IMR-90 (cell line): ENCODE measurements at regions not wholly inside any gene's neighbourhood (a gene's known extent, or its start where the extent isn't known, plus 50 kb on each side); places are given as distances from the start of the nearest gene placed in this dataset.

Experiments used
- ATAC-seq: fragments of 200-7000 bp; cut with Tn5 transposase; 2 replicates; pipeline ENCODE4 v1.9.1; 2020; ENCODE audit warnings: low read depth, mild to moderate bottlenecking, moderate library complexity
- BruUV-seq: library from RNA; stranded (reverse); fragments of 400-500 nt; replicated peaks from 2 replicates; lab custom pipeline; 2021; lab: Mats Ljungman, UMichigan
- CTCF ChIA-PET: fragments of 300-600 bp; formaldehyde crosslinking; extraction: SDS; loops from one replicate; lab custom pipeline; 2021; ENCODE audit warnings: antibody characterized with exemption; lab: Yijun Ruan, JAX
- POLR2A ChIA-PET: fragments of 300-600 bp; sonication (Branson Sonifier 250); formaldehyde crosslinking; loops from one replicate; lab custom pipeline; 2022; ENCODE audit warnings: antibody characterized with exemption; ENCODE audit not compliant: unreplicated experiment; lab: Charles Lee
- DNase-seq: peaks from one replicate; pipeline ENCODE4 v3.0.0; 2013
- H2AFZ ChIP-seq: replicated peaks from 2 replicates; pipeline ENCODE3; 2013; ENCODE audit warnings: low read length, mild to moderate bottlenecking; ENCODE audit not compliant: poor library complexity
- H2AK5ac ChIP-seq: 2 replicates; pipeline ENCODE4 v1.6.1; 2013; ENCODE audit warnings: low read depth, low read length, inconsistent platforms
- H2AK9ac ChIP-seq: replicated peaks from 2 replicates; pipeline ENCODE3; 2013; ENCODE audit warnings: mild to moderate bottlenecking, low read depth, low read length, moderate library complexity; ENCODE audit not compliant: poor library complexity
- H2BK120ac ChIP-seq: 2 replicates; pipeline ENCODE4 v1.6.1; 2013; ENCODE audit warnings: low read depth, low read length, inconsistent platforms
- H2BK15ac ChIP-seq: 3 replicates; pipeline ENCODE4 v1.6.1; 2013; ENCODE audit warnings: low read depth, low read length, inconsistent platforms
- H2BK20ac ChIP-seq: 2 replicates; pipeline ENCODE4 v1.6.1; 2013; ENCODE audit warnings: low read depth, mild to moderate bottlenecking, inconsistent platforms, low read length, moderate library complexity
- H2BK5ac ChIP-seq: 2 replicates; pipeline ENCODE4 v1.6.1; 2013; ENCODE audit warnings: mild to moderate bottlenecking, low read depth, low read length, inconsistent platforms; ENCODE audit not compliant: poor library complexity, severe bottlenecking
- H3K14ac ChIP-seq: replicated peaks from 2 replicates; pipeline ENCODE4 v1.6.1; 2013; ENCODE audit warnings: low read depth, low read length, inconsistent platforms
- H3K18ac ChIP-seq: 2 replicates; pipeline ENCODE4 v1.6.1; 2013; ENCODE audit warnings: low read depth, low read length, control low read depth
- H3K23ac ChIP-seq: 2 replicates; pipeline ENCODE4 v1.6.1; 2013; ENCODE audit warnings: low read depth, low read length, inconsistent platforms
- H3K27ac ChIP-seq: 2 replicates; pipeline ENCODE4 v1.5.1; 2013; ENCODE audit warnings: mild to moderate bottlenecking, control low read depth, low read length; ENCODE audit not compliant: insufficient read depth
- H3K27me3 ChIP-seq: 2 replicates; pipeline ENCODE4 v1.6.1; 2013; ENCODE audit warnings: low read length; ENCODE audit not compliant: control insufficient read depth, insufficient read depth
- H3K36me3 ChIP-seq: 2 replicates; pipeline ENCODE4 v1.6.1; 2013; ENCODE audit warnings: low read length, mixed read lengths; ENCODE audit not compliant: control insufficient read depth, insufficient read depth
- H3K4ac ChIP-seq: 2 replicates; pipeline ENCODE4 v1.6.1; 2013; ENCODE audit warnings: low read depth, low read length, inconsistent platforms
- H3K4me1 ChIP-seq: 2 replicates; pipeline ENCODE4 v1.6.1; 2013; ENCODE audit warnings: low read length, mixed read lengths; ENCODE audit not compliant: control insufficient read depth, insufficient read depth
- H3K4me2 ChIP-seq: 2 replicates; pipeline ENCODE4 v1.6.1; 2013; ENCODE audit warnings: low read depth, mild to moderate bottlenecking, control low read depth, low read length, moderate library complexity
- H3K4me3 ChIP-seq: 2 replicates; pipeline ENCODE4 v1.5.1; 2013; ENCODE audit warnings: low read depth, mild to moderate bottlenecking, control low read depth, low read length, moderate library complexity; ENCODE audit not compliant: insufficient read depth
- H3K56ac ChIP-seq: 2 replicates; pipeline ENCODE4 v1.6.1; 2013; ENCODE audit warnings: low read length, inconsistent platforms; ENCODE audit not compliant: insufficient read depth; ENCODE audit errors: extremely low read depth
- H3K79me1 ChIP-seq, 2 experiments: 2 replicates each; pipeline ENCODE4 v1.6.1; 2013; ENCODE audit warnings: low read length in 2 of 2, inconsistent platforms in 1 of 2, low read depth in 1 of 2
- H3K9ac ChIP-seq: 2 replicates; pipeline ENCODE4 v1.6.1; 2013; ENCODE audit warnings: low read depth, low read length, control low read depth
- H3K9me1 ChIP-seq: 2 replicates; pipeline ENCODE4 v1.6.1; 2013; ENCODE audit warnings: low read length, inconsistent platforms; ENCODE audit not compliant: insufficient read depth
- H3K9me3 ChIP-seq: 2 replicates; pipeline ENCODE4 v1.6.1; 2013; ENCODE audit warnings: low read length; ENCODE audit not compliant: control insufficient read depth, insufficient read depth
- H4K20me1 ChIP-seq: 2 replicates; pipeline ENCODE4 v1.6.1; 2013; ENCODE audit warnings: low read length, inconsistent platforms; ENCODE audit not compliant: insufficient read depth
- H4K5ac ChIP-seq: 2 replicates; pipeline ENCODE4 v1.6.1; 2013; ENCODE audit warnings: mild to moderate bottlenecking, low read depth, low read length, control low read depth
- H4K8ac ChIP-seq, 2 experiments: 2 replicates each; pipeline ENCODE4 v1.6.1; 2013; ENCODE audit warnings: low read depth in 2 of 2, low read length in 2 of 2, control low read depth in 1 of 2, inconsistent platforms in 1 of 2
- H4K91ac ChIP-seq: 2 replicates; pipeline ENCODE4 v1.6.1; 2013; ENCODE audit warnings: low read depth, low read length, inconsistent platforms; ENCODE audit not compliant: insufficient read depth
- BHLHE40 ChIP-seq: fragments of 150-350 bp; IDR thresholded peaks from 2 replicates; pipeline ENCODE4 v1.6.1; 2016; ENCODE audit warnings: mild to moderate bottlenecking, low read depth, low read length
- CEBPB ChIP-seq: IDR thresholded peaks from 2 replicates; pipeline ENCODE4 v1.6.1; 2012; ENCODE audit warnings: low read depth, low read length, improper control_type of control experiment
- CHD1 ChIP-seq: IDR thresholded peaks from 2 replicates; pipeline ENCODE4 v1.6.1; 2012; ENCODE audit warnings: low read depth, low read length, improper control_type of control experiment
- FOS ChIP-seq: fragments of 150-350 bp; IDR thresholded peaks from 2 replicates; pipeline ENCODE4 v1.6.1; 2016; ENCODE audit warnings: low read depth, low read length
- MAFK ChIP-seq: IDR thresholded peaks from 2 replicates; pipeline ENCODE4 v1.6.1; 2012; ENCODE audit warnings: low read depth, low read length, improper control_type of control experiment
- MAZ ChIP-seq: IDR thresholded peaks from 2 replicates; pipeline ENCODE4 v1.6.1; 2012; ENCODE audit warnings: low read depth, mild to moderate bottlenecking, low read length, improper control_type of control experiment, moderate library complexity, borderline replicate concordance
- MXI1 ChIP-seq: IDR thresholded peaks from 2 replicates; pipeline ENCODE4 v1.6.1; 2012; ENCODE audit warnings: low read depth, mild to moderate bottlenecking, low read length, moderate library complexity, borderline replicate concordance
- NFE2L2 ChIP-seq: fragments of 150-350 bp; IDR thresholded peaks from 2 replicates; pipeline ENCODE4 v1.6.1; 2016; ENCODE audit warnings: low read depth, mild to moderate bottlenecking, low read length
- POLR2A ChIP-seq: IDR thresholded peaks from 2 replicates; pipeline ENCODE4 v1.6.1; 2012; ENCODE audit warnings: mild to moderate bottlenecking, low read depth, low read length
- RAD21 ChIP-seq: IDR thresholded peaks from 2 replicates; pipeline ENCODE4 v1.6.1; 2012; ENCODE audit warnings: low read length, improper control_type of control experiment
- RCOR1 ChIP-seq: IDR thresholded peaks from 2 replicates; pipeline ENCODE4 v1.6.1; 2012; ENCODE audit warnings: mild to moderate bottlenecking, low read length, improper control_type of control experiment; ENCODE audit not compliant: insufficient replicate concordance
- RFX5 ChIP-seq: IDR thresholded peaks from 2 replicates; pipeline ENCODE4 v1.8.0; 2012; ENCODE audit warnings: low read depth, mild to moderate bottlenecking, low read length, moderate library complexity
- SMC3 ChIP-seq: fragments of 150-350 bp; IDR thresholded peaks from 2 replicates; pipeline ENCODE4 v1.6.1; 2016; ENCODE audit warnings: low read depth, mild to moderate bottlenecking, antibody characterized with exemption, low read length, moderate library complexity
- WGBS, 2 experiments: methylation state at CpG; one replicate each; pipeline versions ENCODE4 v1.1.5 to v1.1.7; 2013; ENCODE audit warnings: missing lambda C conversion rate in 2 of 2; ENCODE audit not compliant: insufficient read length in 1 of 2; ENCODE audit errors: extremely low coverage in 2 of 2; 5-methylcytosine and 5-hydroxymethylcytosine counted together
- dilution Hi-C: fragments of 300-500 bp; cut with HindIII; formaldehyde crosslinking; loops from one replicate; pipeline ENCODE4 v1.14.3; 2018; ENCODE audit warnings: low sequenced_read_pairs; ENCODE audit not compliant: unreplicated experiment
- in situ Hi-C: fragments of 300-500 bp; cut with MboI; formaldehyde crosslinking; loops from 3 replicates; pipeline ENCODE4 v1.14.3; 2019; ENCODE audit warnings: low sequenced_read_pairs, inconsistent platforms, mixed read lengths
- intact Hi-C: fragments of 100-400 bp; cut with micrococcal nuclease; formaldehyde crosslinking; loops from 2 replicates; pipeline ENCODE4 v1.10.0; 2022
- TF ChIP-seq, protein P1 (sequence below): conservative IDR thresholded peaks from 2 replicates; pipeline ENCODE4 v1.5.1; 2012; ENCODE audit warnings: mild to moderate bottlenecking, low read depth, low read length, improper control_type of control experiment
- TF ChIP-seq, protein P2 (sequence below): fragments of 150-350 bp; IDR thresholded peaks from 2 replicates; pipeline ENCODE4 v1.6.1; 2017; ENCODE audit warnings: mild to moderate bottlenecking, antibody characterized with exemption, low read length, low read depth
- TF ChIP-seq, protein P3 (sequence below): fragments of 150-350 bp; IDR thresholded peaks from 2 replicates; pipeline ENCODE4 v1.6.1; 2016; ENCODE audit warnings: low read depth, mild to moderate bottlenecking, low read length, moderate library complexity, borderline replicate concordance

DNA sequence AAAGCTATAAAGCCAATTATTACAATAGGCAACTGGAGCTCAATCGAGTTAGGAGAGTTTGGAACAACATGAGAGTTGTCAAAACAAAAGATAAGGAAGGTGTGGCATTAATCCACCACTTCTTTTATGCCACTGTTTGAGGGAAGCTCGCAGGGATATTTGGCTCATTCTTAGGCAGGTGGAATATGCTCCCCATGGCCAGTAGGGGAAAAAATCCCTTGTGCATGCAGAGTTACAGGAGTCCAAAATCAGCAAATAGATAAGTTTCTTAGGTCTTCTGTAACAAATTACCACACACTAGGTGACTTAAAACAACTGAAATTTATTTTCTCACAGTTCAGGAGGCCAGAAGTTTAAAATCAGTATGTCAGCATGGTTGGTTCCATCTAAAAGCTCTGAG is 135.4 kb upstream of the SYNPR start:
- ChIA-PET POLR2A (no interaction called here), CTCF (no interaction called here)
- ATAC-seq (no peak), DNase-seq (no peak)
- no peaks in the 10 kb centered on the region for H3K4me1 ChIP-seq
- H3K27me3 ChIP-seq, result no peaks in the 10 kb centered on the region
- H4K91ac ChIP-seq, result no peak overlapping the region
- TF ChIP-seq RAD21, result no peak
- no peak for TF ChIP-seq MXI1
- TF ChIP-seq, protein P1, sequence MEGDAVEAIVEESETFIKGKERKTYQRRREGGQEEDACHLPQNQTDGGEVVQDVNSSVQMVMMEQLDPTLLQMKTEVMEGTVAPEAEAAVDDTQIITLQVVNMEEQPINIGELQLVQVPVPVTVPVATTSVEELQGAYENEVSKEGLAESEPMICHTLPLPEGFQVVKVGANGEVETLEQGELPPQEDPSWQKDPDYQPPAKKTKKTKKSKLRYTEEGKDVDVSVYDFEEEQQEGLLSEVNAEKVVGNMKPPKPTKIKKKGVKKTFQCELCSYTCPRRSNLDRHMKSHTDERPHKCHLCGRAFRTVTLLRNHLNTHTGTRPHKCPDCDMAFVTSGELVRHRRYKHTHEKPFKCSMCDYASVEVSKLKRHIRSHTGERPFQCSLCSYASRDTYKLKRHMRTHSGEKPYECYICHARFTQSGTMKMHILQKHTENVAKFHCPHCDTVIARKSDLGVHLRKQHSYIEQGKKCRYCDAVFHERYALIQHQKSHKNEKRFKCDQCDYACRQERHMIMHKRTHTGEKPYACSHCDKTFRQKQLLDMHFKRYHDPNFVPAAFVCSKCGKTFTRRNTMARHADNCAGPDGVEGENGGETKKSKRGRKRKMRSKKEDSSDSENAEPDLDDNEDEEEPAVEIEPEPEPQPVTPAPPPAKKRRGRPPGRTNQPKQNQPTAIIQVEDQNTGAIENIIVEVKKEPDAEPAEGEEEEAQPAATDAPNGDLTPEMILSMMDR, result no peak
- no peak for TF ChIP-seq RCOR1
- no peak for TF ChIP-seq FOS
- TF ChIP-seq, protein P2, sequence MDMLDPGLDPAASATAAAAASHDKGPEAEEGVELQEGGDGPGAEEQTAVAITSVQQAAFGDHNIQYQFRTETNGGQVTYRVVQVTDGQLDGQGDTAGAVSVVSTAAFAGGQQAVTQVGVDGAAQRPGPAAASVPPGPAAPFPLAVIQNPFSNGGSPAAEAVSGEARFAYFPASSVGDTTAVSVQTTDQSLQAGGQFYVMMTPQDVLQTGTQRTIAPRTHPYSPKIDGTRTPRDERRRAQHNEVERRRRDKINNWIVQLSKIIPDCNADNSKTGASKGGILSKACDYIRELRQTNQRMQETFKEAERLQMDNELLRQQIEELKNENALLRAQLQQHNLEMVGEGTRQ, result no peak
- TF ChIP-seq, protein P3, sequence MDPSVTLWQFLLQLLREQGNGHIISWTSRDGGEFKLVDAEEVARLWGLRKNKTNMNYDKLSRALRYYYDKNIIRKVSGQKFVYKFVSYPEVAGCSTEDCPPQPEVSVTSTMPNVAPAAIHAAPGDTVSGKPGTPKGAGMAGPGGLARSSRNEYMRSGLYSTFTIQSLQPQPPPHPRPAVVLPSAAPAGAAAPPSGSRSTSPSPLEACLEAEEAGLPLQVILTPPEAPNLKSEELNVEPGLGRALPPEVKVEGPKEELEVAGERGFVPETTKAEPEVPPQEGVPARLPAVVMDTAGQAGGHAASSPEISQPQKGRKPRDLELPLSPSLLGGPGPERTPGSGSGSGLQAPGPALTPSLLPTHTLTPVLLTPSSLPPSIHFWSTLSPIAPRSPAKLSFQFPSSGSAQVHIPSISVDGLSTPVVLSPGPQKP, result no peak
- TF ChIP-seq RFX5, result no peak
- no peak for TF ChIP-seq CEBPB
- TF ChIP-seq NFE2L2, result no peak
- TF ChIP-seq SMC3, result no peak
- TF ChIP-seq MAZ, result no peak
- TF ChIP-seq BHLHE40, result no peak
- no peak for TF ChIP-seq CHD1
- no peak for TF ChIP-seq POLR2A
- TF ChIP-seq MAFK, result no peak
- H3K27ac ChIP-seq, result no peak overlapping the region
- peaks cover 2% of the 10 kb centered on the region for H3K9me3 ChIP-seq
- no peak overlapping the region for H2BK5ac ChIP-seq
- no peak overlapping the region for H4K8ac ChIP-seq
- WGBS, 2 experiments, result no CpG with 5 or more reads among the region's 2 CpGs
- H3K18ac ChIP-seq, result no peak overlapping the region
- H2AK5ac ChIP-seq, result no peak overlapping the region
- no TSS peak for BruUV-seq
- no peak overlapping the region for H3K14ac ChIP-seq
- no peaks in the 10 kb centered on the region for H3K9me1 ChIP-seq
- no peak overlapping the region for H3K4ac ChIP-seq
- no peak overlapping the region for H2BK20ac ChIP-seq
- H2AK9ac ChIP-seq, result no peak overlapping the region
- no peaks in the 10 kb centered on the region for H3K36me3 ChIP-seq
- dilution Hi-C loops, result no loop called here
- H3K9ac ChIP-seq, result no peak overlapping the region
- H3K4me3 ChIP-seq, result no peak overlapping the region
- H3K56ac ChIP-seq, result no peak overlapping the region
- H3K4me2 ChIP-seq, result no peak overlapping the region
- H3K23ac ChIP-seq, result no peak overlapping the region
- no peaks in the 10 kb centered on the region for H3K79me1 ChIP-seq
- no peaks in the 10 kb centered on the region for H4K20me1 ChIP-seq
- no peak overlapping the region for H2BK15ac ChIP-seq
- no peak overlapping the region for H4K5ac ChIP-seq
- H2AFZ ChIP-seq, result no peak overlapping the region
- intact Hi-C loops, result no loop called here
- no peak overlapping the region for H2BK120ac ChIP-seq
- in situ Hi-C loops, result no loop called here
